ENCODE measurements at regions not wholly inside any gene's neighbourhood (a gene's known extent, or its start where the extent isn't known, plus 50 kb on each side); places are given as distances from the start of the nearest gene placed in this dataset.

DNA sequence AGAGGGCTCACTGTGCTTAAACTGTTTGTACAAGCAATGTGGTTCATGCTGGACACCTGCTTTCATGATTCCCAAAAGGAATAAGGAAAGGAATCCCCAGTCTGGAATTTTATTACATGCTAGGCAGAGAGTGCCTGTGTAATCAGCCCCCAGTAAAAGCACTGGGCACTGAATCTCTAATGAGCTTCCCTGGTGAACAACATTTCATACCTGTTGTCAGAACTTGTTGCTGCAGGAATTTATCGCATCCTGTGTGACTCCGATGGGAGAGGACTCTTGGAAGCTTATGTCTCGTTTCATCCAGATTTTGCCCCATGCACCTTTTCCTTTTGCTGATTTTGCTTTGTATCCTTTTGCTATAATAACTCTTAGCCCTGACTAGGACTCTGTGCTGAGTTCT is 190.2 kb upstream of the HMGA2 start:
- no peak for ATAC-seq (ENCODE audit: low read depth in 2 of 2)
- Histone ChIP-seq H3K9me3 (ENCODE audit: control insufficient read depth in 2 of 2, low read length in 2 of 2) (no peaks in the 10 kb centered on the region), H3K36me3 (ENCODE audit: control insufficient read depth, insufficient read depth, low read length) (no peaks in the 10 kb centered on the region), H3K4me3 (ENCODE audit: low read depth, low read length) (no peak overlapping the region), H3K4me1 (ENCODE audit: control insufficient read depth, insufficient read depth, low read length, poor library complexity, severe bottlenecking) (no peaks in the 10 kb centered on the region), H3K27me3 (ENCODE audit: control insufficient read depth, insufficient read depth, low read length) (no peaks in the 10 kb centered on the region), H3K27ac (ENCODE audit: insufficient read depth, low read length, poor library complexity, severe bottlenecking) (no peak overlapping the region)
- no peaks in the 10 kb centered on the region for H3K4me1 Mint-ChIP-seq
- peaks cover 0 to 7% (median 0%) of the 10 kb centered on the region in 7 donors for H3K9me3 Mint-ChIP-seq
- H3K27ac Mint-ChIP-seq: no peak overlapping the region
- H3K27me3 Mint-ChIP-seq: peaks cover 4% of the 10 kb centered on the region
- H3K36me3 Mint-ChIP-seq: no peaks in the 10 kb centered on the region
- H3K4me3 Mint-ChIP-seq: no peak overlapping the region
- DNase-seq: no peak

DNA sequence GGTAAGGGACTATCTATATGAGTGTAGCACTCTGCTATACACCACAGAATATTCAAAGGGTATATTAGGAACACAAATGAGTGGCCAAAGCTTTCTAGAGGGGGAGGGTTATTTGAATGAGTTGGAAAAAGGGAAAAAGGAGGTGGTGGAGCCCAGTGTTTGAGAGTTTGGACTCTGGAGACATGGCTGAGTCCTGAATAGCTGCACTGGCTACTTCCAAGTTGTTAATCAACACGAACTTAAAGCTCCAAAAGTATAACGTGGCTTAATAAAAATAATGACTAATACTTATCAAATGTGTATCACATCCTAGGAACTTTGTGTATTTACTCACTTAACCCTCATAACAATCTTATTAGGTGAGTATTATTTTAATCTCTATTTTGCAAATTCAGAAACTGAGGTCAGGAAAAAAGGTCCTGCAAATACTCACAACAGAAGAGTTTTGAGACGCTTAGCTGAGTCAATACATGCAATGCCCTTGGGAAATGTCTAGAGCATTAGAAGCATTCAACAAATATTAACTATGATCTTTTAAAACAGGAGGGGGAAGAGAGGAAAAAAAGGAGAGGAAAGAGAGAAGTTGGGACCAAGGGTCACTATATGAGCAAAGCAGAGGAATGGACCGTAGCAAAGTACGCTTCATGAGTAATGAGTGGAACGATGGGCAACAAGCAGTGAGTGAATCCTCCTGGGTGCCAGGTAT is 189.5 kb upstream of the HMGA2 start:
- Histone ChIP-seq H3K27me3 (ENCODE audit: control insufficient read depth, insufficient read depth, low read length) (no peaks in the 10 kb centered on the region), H3K27ac (ENCODE audit: insufficient read depth, low read length, poor library complexity, severe bottlenecking) (no peak overlapping the region), H3K4me3 (ENCODE audit: low read depth, low read length) (no peak overlapping the region), H3K36me3 (ENCODE audit: control insufficient read depth, insufficient read depth, low read length) (no peaks in the 10 kb centered on the region), H3K9me3 (ENCODE audit: control insufficient read depth in 2 of 2, low read length in 2 of 2) (no peaks in the 10 kb centered on the region), H3K4me1 (ENCODE audit: control insufficient read depth, insufficient read depth, low read length, poor library complexity, severe bottlenecking) (no peaks in the 10 kb centered on the region)
- no peak for ATAC-seq (ENCODE audit: low read depth in 2 of 2)
- peaks cover 4% of the 10 kb centered on the region for H3K27me3 Mint-ChIP-seq
- H3K36me3 Mint-ChIP-seq: no peaks in the 10 kb centered on the region
- no peaks in the 10 kb centered on the region for H3K4me1 Mint-ChIP-seq
- no peak for DNase-seq
- H3K4me3 Mint-ChIP-seq: no peak overlapping the region
- H3K9me3 Mint-ChIP-seq: peaks cover 0 to 7% (median 0%) of the 10 kb centered on the region in 7 donors
- no peak overlapping the region for H3K27ac Mint-ChIP-seq

DNA sequence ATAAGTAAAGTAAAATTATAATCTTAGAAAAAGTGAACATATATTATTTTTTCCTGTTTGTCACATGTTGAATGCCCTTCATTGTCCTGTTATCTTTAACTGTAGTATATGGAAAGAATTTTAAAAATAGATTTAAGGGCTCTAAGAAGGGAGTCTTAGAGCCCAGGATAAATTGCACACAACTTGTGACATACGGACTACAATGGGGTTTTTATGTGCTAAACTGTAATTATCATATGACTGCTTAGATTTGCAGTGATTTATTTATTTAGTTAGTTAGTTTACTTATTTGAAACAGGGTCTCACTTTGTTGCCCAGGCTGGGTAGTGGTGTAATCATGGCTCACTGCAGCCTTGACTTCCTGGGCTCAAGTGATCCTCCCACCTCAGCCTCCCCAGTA is 187.8 kb upstream of the HMGA2 start:
- Histone ChIP-seq H3K36me3 (ENCODE audit: control insufficient read depth, insufficient read depth, low read length) (no peaks in the 10 kb centered on the region), H3K4me1 (ENCODE audit: control insufficient read depth, insufficient read depth, low read length, poor library complexity, severe bottlenecking) (no peaks in the 10 kb centered on the region), H3K4me3 (ENCODE audit: low read depth, low read length) (no peak overlapping the region), H3K9me3 (ENCODE audit: control insufficient read depth in 2 of 2, low read length in 2 of 2) (no peaks in the 10 kb centered on the region), H3K27me3 (ENCODE audit: control insufficient read depth, insufficient read depth, low read length) (no peaks in the 10 kb centered on the region), H3K27ac (ENCODE audit: insufficient read depth, low read length, poor library complexity, severe bottlenecking) (no peak overlapping the region)
- Mint-ChIP-seq H3K4me3 (no peak overlapping the region), H3K4me1 (no peaks in the 10 kb centered on the region), H3K27me3 (peaks cover 4% of the 10 kb centered on the region), H3K36me3 (no peaks in the 10 kb centered on the region), H3K27ac (no peak overlapping the region), H3K9me3 (peaks cover 0 to 7% (median 0%) of the 10 kb centered on the region in 7 donors)
- ATAC-seq (ENCODE audit: low read depth in 2 of 2) (no peak), DNase-seq (no peak)

DNA sequence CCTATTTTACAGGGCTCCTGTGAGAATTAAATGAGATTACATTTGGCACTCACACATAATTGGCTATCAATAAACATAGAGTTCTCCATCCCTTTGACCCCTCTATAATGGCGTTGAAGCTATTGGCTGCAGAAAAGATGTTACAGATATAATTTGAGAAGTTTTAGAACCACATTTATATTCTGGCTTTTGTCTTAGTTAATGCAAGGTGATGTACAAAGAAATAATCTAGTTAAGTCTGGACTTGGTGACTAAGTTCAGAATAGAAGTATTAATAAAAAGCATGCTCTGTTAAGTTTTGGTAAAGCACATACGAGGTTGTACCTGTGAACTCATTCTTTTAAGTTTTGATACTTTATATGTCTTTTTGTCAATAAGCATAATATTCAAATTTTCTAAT is 187.1 kb upstream of the HMGA2 start:
- ATAC-seq (ENCODE audit: low read depth in 2 of 2): no peak
- Histone ChIP-seq H3K36me3 (ENCODE audit: control insufficient read depth, insufficient read depth, low read length) (no peaks in the 10 kb centered on the region), H3K4me3 (ENCODE audit: low read depth, low read length) (no peak overlapping the region), H3K4me1 (ENCODE audit: control insufficient read depth, insufficient read depth, low read length, poor library complexity, severe bottlenecking) (no peaks in the 10 kb centered on the region), H3K27me3 (ENCODE audit: control insufficient read depth, insufficient read depth, low read length) (no peaks in the 10 kb centered on the region), H3K9me3 (ENCODE audit: control insufficient read depth in 2 of 2, low read length in 2 of 2) (no peaks in the 10 kb centered on the region), H3K27ac (ENCODE audit: insufficient read depth, low read length, poor library complexity, severe bottlenecking) (no peak overlapping the region)
- Mint-ChIP-seq H3K9me3 (peaks cover 0 to 7% (median 0%) of the 10 kb centered on the region in 7 donors), H3K27me3 (peaks cover 4% of the 10 kb centered on the region), H3K4me1 (no peaks in the 10 kb centered on the region), H3K4me3 (no peak overlapping the region), H3K27ac (no peak overlapping the region), H3K36me3 (no peaks in the 10 kb centered on the region)
- DNase-seq: no peak

GRCh38 chr12:65637774-65638173 is 186.5 kb upstream of the HMGA2 start:
- Histone ChIP-seq H3K4me1 (ENCODE audit: control insufficient read depth, insufficient read depth, low read length, poor library complexity, severe bottlenecking) (no peaks in the 10 kb centered on the region), H3K4me3 (ENCODE audit: low read depth, low read length) (no peak overlapping the region), H3K27me3 (ENCODE audit: control insufficient read depth, insufficient read depth, low read length) (no peaks in the 10 kb centered on the region), H3K36me3 (ENCODE audit: control insufficient read depth, insufficient read depth, low read length) (no peaks in the 10 kb centered on the region), H3K9me3 (ENCODE audit: control insufficient read depth in 2 of 2, low read length in 2 of 2) (no peaks in the 10 kb centered on the region), H3K27ac (ENCODE audit: insufficient read depth, low read length, poor library complexity, severe bottlenecking) (no peak overlapping the region)
- peaks cover 4% of the 10 kb centered on the region for H3K27me3 Mint-ChIP-seq
- DNase-seq (no peak), ATAC-seq (ENCODE audit: low read depth in 2 of 2) (no peak)
- H3K36me3 Mint-ChIP-seq: no peaks in the 10 kb centered on the region
- H3K9me3 Mint-ChIP-seq: peaks cover 0 to 4% (median 2%) of the 10 kb centered on the region in 7 donors
- H3K27ac Mint-ChIP-seq: no peak overlapping the region
- no peaks in the 10 kb centered on the region for H3K4me1 Mint-ChIP-seq
- H3K4me3 Mint-ChIP-seq: no peak overlapping the region

- ATAC-seq (ENCODE audit: low read depth in 2 of 2) (no peak), DNase-seq (no peak)
- Histone ChIP-seq H3K27me3 (ENCODE audit: control insufficient read depth, insufficient read depth, low read length) (no peaks in the 10 kb centered on the region), H3K4me1 (ENCODE audit: control insufficient read depth, insufficient read depth, low read length, poor library complexity, severe bottlenecking) (no peaks in the 10 kb centered on the region), H3K36me3 (ENCODE audit: control insufficient read depth, insufficient read depth, low read length) (no peaks in the 10 kb centered on the region), H3K9me3 (ENCODE audit: control insufficient read depth in 2 of 2, low read length in 2 of 2) (no peaks in the 10 kb centered on the region), H3K4me3 (ENCODE audit: low read depth, low read length) (no peak overlapping the region), H3K27ac (ENCODE audit: insufficient read depth, low read length, poor library complexity, severe bottlenecking) (no peak overlapping the region)
- H3K9me3 Mint-ChIP-seq: peaks cover 0 to 4% (median 2%) of the 10 kb centered on the region in 7 donors
- H3K4me1 Mint-ChIP-seq: no peaks in the 10 kb centered on the region
- peaks cover 4% of the 10 kb centered on the region for H3K27me3 Mint-ChIP-seq
- no peaks in the 10 kb centered on the region for H3K36me3 Mint-ChIP-seq
- H3K27ac Mint-ChIP-seq: no peak overlapping the region
- H3K4me3 Mint-ChIP-seq: no peak overlapping the region
Observed at GRCh38 chr12:65638324-65638723, 186.0 kb upstream of the HMGA2 start.

DNA sequence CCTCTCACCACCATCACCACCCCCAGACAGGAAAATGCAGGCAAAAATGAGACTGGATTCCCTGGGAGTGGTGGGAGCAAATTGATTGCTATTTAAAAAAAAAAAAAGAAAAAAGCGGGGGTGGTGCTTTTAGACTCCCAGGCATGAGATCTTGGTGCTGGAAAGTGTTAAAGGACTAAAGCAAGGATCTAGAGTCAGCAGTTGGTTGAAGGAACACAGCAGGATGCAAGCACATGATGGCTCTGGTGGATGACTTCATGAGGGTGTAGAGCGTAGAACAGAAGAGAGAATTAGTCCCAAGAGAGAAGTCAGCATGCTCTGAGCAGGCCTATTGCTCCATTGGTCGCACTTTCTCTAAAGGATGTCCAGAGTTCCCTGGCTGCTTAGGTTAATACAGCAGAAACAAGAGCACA is 183.8 kb upstream of the HMGA2 start:
- Mint-ChIP-seq H3K4me3 (no peak overlapping the region), H3K4me1 (no peaks in the 10 kb centered on the region), H3K27me3 (no peaks in the 10 kb centered on the region), H3K36me3 (no peaks in the 10 kb centered on the region), H3K27ac (no peak overlapping the region), H3K9me3 (peaks cover 0 to 4% (median 2%) of the 10 kb centered on the region in 7 donors)
- Histone ChIP-seq H3K9me3 (ENCODE audit: control insufficient read depth in 2 of 2, low read length in 2 of 2) (no peaks in the 10 kb centered on the region), H3K27ac (ENCODE audit: insufficient read depth, low read length, poor library complexity, severe bottlenecking) (no peak overlapping the region), H3K27me3 (ENCODE audit: control insufficient read depth, insufficient read depth, low read length) (no peaks in the 10 kb centered on the region), H3K4me3 (ENCODE audit: low read depth, low read length) (no peak overlapping the region), H3K4me1 (ENCODE audit: control insufficient read depth, insufficient read depth, low read length, poor library complexity, severe bottlenecking) (no peaks in the 10 kb centered on the region), H3K36me3 (ENCODE audit: control insufficient read depth, insufficient read depth, low read length) (no peaks in the 10 kb centered on the region)
- DNase-seq: no peak
- ATAC-seq (ENCODE audit: low read depth in 2 of 2): no peak

DNA sequence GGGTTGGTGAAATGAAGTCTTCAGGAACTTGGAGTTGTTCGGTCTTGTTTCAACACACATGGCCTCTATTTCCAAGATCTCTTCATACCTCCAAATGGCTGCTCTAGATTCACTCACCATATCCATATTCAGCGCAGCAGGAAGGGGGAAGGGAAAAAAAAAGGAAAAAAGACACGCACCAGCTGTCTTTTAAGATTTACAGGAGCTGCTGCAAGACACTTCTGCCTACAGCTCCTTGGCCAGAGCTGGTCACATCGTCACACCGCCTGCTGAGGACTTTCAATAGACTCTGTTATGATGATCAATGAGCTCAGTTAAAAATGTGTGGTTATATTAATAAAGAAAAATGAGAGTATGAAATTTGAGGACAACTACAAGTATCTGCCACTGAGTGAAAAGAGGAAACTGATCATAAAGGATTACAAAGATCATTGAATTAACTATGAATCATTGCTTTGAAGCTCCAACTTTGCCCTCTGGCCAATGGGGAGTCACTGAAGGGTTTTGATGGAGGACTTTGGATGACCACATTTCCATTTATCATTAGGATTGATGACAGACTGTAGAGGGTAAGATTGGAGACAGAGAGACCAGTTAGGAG is 182.1 kb upstream of the HMGA2 start:
- Mint-ChIP-seq H3K36me3 (no peaks in the 10 kb centered on the region), H3K4me3 (no peak overlapping the region)
- no peak for DNase-seq

More for the DNA sequence above, 182.1 kb upstream of the HMGA2 start:
- Mint-ChIP-seq H3K9me3 (peaks cover 0 to 3% (median 0%) of the 10 kb centered on the region in 7 donors), H3K27me3 (no peaks in the 10 kb centered on the region), H3K27ac (no peak overlapping the region), H3K4me1 (no peaks in the 10 kb centered on the region)
- no peaks in the 10 kb centered on the region for H3K36me3 ChIP-seq (ENCODE audit: control insufficient read depth, insufficient read depth, low read length)
- ATAC-seq (ENCODE audit: low read depth in 2 of 2): no peak
- no peaks in the 10 kb centered on the region for H3K9me3 ChIP-seq (ENCODE audit: control insufficient read depth in 2 of 2, low read length in 2 of 2)
- H3K27me3 ChIP-seq (ENCODE audit: control insufficient read depth, insufficient read depth, low read length): no peaks in the 10 kb centered on the region
- no peaks in the 10 kb centered on the region for H3K4me1 ChIP-seq (ENCODE audit: control insufficient read depth, insufficient read depth, low read length, poor library complexity, severe bottlenecking)
- H3K4me3 ChIP-seq (ENCODE audit: low read depth, low read length): no peak overlapping the region
- H3K27ac ChIP-seq (ENCODE audit: insufficient read depth, low read length, poor library complexity, severe bottlenecking): no peak overlapping the region
